ENCODE measurements at regions not wholly inside any gene's neighbourhood (a gene's known extent, or its start where the extent isn't known, plus 50 kb on each side); places are given as distances from the start of the nearest gene placed in this dataset.

DNA sequence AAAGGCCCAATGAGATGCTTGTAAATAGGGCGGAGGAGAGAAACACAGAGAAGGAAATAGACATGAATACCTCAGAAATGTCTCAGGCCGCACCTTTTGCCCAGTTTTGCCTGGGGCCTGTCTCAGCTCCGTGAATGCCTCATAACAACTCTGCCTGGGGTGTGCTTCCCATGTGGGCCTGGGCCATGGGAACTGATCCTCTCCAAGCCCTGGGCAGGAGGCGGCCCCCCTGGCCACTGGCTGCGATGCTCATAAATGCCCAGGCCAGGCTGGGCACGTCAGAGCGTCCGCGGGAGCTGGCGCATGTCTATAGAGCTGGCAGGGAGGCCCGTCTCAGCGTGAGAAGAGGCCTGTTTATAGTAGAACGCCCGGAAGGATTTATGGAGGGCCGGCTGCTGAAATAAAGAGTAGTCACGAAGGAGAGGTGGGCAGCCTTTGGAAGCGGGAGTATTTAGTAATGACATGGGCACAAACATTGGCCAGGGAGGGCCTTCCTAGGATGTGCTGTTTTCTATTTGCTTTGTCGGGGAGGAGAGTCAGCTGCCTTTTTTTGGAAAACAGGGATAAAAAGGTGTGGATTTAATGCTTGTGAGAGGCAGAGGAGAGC is 85.9 kb upstream of the IGF1R start:
- no peak for DNase-seq

DNA sequence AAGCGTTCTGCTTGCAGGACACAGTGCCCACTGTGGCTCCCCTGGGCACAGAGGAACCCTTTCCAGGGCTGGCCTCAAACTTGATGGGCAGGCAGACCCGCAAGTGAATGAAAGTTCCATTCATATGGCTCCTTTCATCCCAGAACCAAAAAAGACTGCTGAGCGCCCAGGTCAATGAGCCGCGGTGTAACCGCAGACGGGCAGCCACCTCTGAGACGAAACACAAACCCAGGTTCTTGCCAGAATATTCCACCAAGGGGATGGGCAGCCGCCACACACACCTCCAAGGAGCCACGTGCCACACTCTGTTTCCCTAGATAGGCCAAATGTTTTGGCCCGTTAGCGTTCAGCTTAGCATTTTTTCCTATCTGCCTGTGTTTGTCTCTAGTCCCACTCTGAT is 82.8 kb upstream of the IGF1R start:
- DNase-seq, result no peak

DNA sequence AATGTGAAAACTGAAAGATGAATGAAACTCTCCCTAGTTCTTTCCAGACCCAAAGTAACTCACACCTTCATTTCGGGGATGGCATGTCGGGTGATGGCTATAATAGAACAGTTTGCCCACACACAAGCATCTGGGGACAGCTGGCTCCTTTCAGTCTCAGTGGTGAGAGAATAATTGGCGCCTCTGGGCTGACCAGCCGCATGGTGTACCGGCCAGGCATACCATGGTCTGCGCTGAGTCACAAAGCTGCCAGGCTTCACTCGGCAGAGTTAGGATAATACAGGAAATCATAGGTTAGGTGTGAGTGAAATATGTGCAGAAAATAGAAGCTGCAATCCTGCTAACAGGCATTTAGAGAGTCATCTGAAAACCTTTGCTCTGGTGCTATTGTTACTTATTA is 80.4 kb upstream of the IGF1R start:
- no peak for DNase-seq

DNA sequence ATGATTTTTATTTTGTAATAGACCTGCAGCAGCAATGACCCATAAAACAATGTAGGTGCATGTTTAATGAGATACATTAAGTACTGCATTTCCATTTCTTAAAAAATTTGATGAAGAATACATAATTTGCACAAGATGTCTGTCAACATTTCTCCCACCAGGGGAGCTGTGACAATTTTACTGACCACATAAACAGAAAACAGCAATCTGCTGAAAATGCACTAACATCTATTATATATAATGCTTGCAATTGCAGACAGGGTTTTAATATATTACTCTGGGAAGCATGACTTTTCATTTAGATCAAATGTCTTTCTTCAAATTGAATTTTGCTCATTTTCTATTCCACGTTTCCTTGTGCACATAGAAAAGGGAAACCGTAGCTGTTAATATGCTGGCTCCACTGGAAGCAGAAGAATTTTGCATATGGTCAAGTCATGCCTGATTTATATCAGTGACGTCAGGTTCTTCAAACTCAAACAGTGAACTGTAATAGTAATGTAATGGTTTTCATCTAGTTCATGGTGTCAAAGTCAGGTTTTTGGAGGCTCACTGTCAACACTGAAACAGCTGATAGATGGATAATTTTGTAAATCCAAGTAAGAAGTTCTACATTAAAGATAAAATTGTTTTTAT is 79.8 kb upstream of the IGF1R start:
- no peak for DNase-seq

DNA sequence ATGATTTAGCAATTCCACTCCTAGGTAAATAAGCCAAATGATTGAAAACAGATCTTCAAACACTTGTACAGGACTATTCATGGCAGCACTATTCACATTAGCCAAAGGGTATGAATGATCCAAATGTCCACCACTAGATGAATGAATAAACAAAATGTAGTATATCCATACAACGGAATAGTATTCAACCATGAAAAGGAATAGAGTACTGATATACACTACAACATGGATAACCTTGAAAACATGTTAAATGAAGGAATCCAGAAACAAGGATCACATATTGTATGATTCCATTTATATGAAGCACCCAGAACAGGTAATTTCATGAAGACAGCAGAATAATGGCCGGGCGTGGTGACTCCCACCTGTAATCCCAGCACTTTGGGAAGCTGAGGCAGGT is 78.2 kb upstream of the IGF1R start:
- DNase-seq, result no peak

DNA sequence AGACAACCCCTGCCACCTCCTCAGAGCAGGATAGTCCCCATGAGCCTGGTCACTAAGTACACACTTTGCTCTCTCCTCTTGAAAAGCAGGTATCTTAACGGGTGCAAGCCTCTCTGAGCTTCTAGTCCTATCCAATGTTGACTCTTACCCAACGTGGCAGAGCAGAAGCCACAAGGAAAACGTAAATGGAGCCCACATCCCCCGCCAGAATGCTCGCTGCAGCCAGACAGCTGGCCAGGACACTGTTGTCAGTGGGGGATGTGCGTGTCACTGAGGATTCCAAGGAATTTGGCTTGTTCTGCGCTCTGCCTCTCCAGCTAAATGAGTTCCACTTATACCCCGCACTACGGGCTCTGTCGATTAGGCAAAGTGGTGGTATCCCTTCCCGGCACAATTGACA is 67.8 kb upstream of the IGF1R start:
- DNase-seq, result no peak

DNA sequence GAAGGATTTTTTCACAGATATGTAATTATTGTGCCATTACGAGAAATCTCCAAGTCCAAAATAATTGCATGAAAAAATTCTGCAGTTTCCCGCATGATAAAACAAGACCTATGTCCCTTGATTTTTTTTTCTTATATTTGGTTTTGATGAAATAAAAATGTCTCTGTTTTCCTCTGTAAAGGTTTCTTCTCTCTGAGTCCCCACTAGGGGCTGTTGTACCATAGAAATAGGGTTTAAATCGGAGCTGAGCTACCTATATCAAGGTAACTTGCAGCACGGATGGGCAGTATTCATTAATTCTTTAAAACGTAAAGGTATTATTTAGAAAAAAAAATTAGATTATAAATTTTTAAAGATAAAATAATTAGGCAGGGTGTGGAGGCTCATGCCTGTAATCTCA is 66.6 kb upstream of the IGF1R start:
- peak; percentile 1 for DNase-seq

DNA sequence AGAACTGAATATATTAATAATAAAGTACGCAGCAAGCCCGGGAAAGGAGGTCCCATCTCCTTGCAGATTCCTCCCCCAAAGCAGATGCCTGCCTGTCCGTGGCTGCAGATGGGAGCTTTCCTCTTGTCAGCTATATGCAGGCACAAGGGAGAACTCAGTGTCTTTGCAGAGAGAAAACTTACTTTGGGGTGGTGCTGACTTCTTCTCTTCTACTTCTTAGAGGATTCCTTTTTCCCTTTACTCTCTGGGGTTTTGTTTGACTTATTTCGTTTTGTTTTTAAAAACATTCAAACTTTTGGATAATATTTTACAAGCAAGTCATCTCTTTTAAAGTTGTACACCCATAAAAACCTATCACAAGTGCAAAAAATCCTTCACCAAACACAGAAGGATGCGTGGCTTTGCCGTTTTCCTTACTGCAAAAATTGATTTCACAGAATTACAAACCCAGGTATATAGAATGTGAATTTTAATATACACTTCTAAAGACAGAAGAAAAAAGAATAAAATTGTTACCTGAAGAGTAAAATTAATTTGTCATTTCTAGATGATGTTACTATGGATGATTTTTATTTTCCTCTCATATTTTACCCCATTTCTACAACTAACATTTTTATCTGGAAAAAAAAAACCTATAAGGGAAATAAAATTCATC is 65.3 kb upstream of the IGF1R start:
- DNase-seq, result no peak

DNA sequence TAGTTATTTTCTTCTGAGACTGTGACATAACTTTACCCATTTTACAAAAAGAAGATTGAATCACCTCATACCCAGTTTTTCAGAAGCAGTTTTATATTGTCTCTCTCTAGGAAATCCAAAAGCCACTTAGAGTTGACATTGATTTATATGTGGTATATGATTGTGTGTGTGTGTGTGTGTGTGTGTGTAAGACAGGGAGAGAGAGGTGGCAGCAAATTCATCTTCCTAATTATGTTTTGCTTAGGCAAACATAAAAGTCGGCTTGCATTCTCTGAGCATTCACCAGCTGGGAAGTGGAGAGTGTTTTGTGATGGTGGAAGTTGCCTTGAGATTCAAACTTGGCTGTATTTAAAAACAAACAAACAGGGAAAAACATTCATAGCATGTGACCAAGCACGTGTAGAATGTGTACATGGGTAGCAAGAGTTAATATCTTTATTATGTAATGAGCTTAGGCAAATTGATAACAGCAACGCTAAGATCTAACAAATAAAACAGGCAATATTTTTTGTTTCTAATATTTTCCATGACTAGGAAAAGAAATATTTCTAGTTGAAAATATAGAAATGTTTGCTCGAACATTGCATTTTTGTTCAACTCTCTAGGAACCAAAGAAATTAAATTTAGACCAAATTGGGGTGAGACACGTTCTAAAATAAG is 64.4 kb upstream of the IGF1R start:
- DNase-seq, result no peak

DNA sequence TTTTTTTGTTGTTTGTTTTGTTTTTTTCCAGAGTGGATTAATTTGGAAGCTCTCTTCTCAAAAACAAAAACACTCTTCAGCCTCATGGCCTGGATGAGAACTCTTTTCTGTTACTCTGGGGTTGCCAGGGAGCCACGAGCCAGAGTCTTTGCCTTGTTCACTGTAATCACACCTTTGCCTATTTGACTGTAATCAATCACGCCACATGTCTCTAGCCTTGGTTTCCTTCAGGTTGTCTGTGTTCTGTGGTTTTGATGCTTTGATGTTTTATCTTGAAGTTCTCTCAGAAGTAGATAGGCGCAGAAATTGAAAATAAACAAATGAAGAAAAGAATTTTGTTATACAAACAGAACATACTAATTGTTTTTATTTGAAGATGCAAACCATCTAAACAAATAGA is 62.3 kb upstream of the IGF1R start:
- no peak for DNase-seq

DNA sequence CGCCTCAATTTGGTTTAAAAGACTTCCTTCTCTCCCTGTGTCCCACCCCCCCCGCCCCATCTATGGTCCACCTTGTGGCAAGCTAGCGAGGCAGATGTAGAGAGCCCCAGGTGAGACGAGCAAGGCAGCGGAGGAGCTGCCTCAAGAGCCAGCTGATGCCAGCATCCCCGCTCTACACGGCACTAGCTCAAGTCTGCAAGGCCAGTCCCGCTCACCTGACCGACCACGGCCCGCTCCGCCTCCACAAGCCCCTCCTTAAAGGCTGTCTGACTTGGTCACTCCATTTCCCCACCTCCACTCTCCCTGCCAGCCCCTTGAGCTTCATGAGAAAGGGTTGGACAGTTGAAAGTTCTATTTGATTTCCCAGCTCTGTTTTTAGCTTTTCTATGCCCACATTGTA is 56.2 kb upstream of the IGF1R start:
- no peak for DNase-seq

DNA sequence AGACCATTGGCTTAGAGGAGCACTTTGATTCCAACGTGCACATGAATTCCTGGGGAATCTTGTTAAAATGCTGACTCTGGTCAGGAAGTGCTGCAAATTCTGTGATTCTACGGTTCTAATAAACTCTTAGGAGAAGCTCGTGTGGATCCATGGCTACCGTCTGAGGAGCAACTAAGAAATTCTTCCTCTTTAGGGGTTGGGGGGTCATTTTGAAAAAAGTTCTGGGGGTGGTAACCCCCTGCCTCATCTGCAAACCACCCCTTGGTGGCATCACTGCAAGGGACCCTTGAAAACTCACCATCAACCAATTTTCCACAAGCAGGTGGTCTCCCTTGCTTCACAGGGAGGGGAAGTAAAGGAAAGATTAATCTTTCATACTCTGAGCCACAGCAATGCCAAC is 52.2 kb upstream of the IGF1R start:
- no peak for DNase-seq

DNA sequence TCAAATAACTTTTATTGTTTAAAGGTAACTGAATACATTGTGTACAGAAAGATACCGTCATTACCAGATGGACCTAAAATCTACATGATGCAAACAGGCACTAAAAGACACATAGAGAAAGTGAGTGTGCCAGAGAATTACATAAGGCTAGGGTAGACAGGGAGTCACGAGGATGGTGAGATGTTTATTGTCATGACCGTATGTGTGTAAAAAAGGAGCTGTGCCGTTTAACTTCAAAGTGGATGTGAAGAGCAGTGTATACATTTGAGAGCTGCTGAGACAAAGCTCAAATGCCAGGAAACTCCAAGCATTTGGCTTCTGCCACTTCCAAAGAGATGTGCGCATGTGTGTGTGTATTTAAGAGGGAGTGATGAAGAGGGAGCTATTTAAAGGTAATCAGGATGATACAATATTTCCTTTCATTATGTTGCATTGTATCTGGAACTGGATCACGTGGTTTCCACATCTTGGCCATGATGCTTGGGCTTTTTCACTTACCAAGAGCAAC is 51.4 kb upstream of the IGF1R start:
- DNase-seq, result no peak

DNA sequence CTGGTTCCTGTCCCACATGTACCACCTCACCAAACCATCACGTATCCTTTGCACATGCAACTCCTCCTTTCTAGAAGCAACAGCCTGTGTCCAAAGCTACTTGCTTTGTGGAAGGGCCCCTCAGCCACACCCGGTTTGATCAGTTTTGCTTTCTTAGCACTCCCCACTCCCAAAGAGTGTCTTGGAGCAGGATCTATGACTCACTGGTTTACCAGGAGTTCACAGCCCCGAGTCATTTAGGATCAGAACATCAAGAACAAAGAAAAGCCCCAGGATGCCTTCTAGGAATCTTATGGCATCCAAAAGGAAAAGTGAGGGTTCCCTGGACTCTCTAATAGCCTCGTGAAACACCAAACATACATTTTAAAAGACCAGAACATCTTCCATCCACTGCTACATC is 50.7 kb upstream of the IGF1R start:
- DNase-seq, result no peak
